HEK293 (cell line): ENCODE measurements at regions not wholly inside any gene's neighbourhood (a gene's known extent, or its start where the extent isn't known, plus 50 kb on each side); places are given as distances from the start of the nearest gene placed in this dataset.

Experiments used
- CTCF ChIP-seq: fragments of 450-650 bp; formaldehyde crosslinking; IDR thresholded peaks from 2 replicates; pipeline ENCODE4 v1.5.1; 2016; ENCODE audit warnings: missing biosample characterization, missing genetic modification characterization
- MYNN ChIP-seq: fragments of 450-650 bp; formaldehyde crosslinking; IDR thresholded peaks from 2 replicates; pipeline ENCODE4 v1.5.1; 2016; ENCODE audit warnings: missing biosample characterization, missing genetic modification characterization, borderline replicate concordance
- ZBTB49 ChIP-seq: fragments of 450-650 bp; formaldehyde crosslinking; IDR thresholded peaks from 2 replicates; pipeline ENCODE4 v1.5.1; 2016; ENCODE audit warnings: missing biosample characterization, missing genetic modification characterization, low read depth
- ZNF146 ChIP-seq: fragments of 450-650 bp; formaldehyde crosslinking; IDR thresholded peaks from 2 replicates; pipeline ENCODE4 v1.5.1; 2016; ENCODE audit warnings: missing biosample characterization, missing genetic modification characterization
- ZNF274 ChIP-seq, 2 experiments: fragments of 200-500 bp in 1 of 2; fragments of 450-650 bp in 1 of 2; sonication (Bioruptor generic) in 1 of 2; formaldehyde crosslinking in 1 of 2; IDR thresholded peaks; 2 replicates each; pipeline versions ENCODE4 v1.5.1 to v1.6.1; 2014 to 2016; ENCODE audit warnings: borderline replicate concordance in 1 of 2, inconsistent platforms in 1 of 2, low read length in 1 of 2, missing biosample characterization in 1 of 2, missing genetic modification characterization in 1 of 2
- ZNF292 ChIP-seq: fragments of 450-650 bp; formaldehyde crosslinking; IDR thresholded peaks from 2 replicates; pipeline ENCODE4 v1.5.1; 2016; ENCODE audit warnings: low read depth, missing biosample characterization, missing genetic modification characterization, borderline replicate concordance
- ZNF37A ChIP-seq: fragments of 450-650 bp; IDR thresholded peaks from 2 replicates; pipeline ENCODE4 v1.5.1; 2018; ENCODE audit warnings: missing biosample characterization, missing genetic modification characterization
- ZNF677 ChIP-seq: fragments of 450-650 bp; IDR thresholded peaks from 2 replicates; pipeline ENCODE4 v1.5.0; 2018; ENCODE audit warnings: missing biosample characterization, mild to moderate bottlenecking, missing genetic modification characterization, moderate library complexity

- no peak for TF ChIP-seq ZNF274 (IDR thresholded peaks at IDR 0.05; ENCODE audit: low read length)
- TF ChIP-seq ZNF274 (tag by site-specific recombination; IDR thresholded peaks at IDR 0.05; ENCODE audit: borderline replicate concordance): no peak
- TF ChIP-seq MYNN (tag by site-specific recombination): no peak
- TF ChIP-seq CTCF (tag by site-specific recombination): no peak
- TF ChIP-seq ZBTB49 (tag by site-specific recombination): no peak
- TF ChIP-seq ZNF146 (tag by site-specific recombination): no peak
- no peak for TF ChIP-seq ZNF292 (tag by site-specific recombination)
- TF ChIP-seq ZNF37A (tag by site-specific recombination): no peak
- no peak for TF ChIP-seq ZNF677 (tag by site-specific recombination)
Measured at GRCh38 chr3:189001559-189001958, 170.2 kb upstream of the TPRG1 start.
